Right renal pelvis (tissue), 4 donors: ENCODE measurements at regions not wholly inside any gene's neighbourhood (a gene's known extent, or its start where the extent isn't known, plus 50 kb on each side); places are given as distances from the start of the nearest gene placed in this dataset.

Source experiments
- DNase-seq, 4 donors: peaks; one replicate each; pipeline ENCODE4 v3.0.0-alpha.2; 2013; ENCODE audit warnings: low read depth in 4 of 4, low spot score in 3 of 4, missing footprints in 1 of 4

- no peak for DNase-seq
Measured at GRCh38 chr21:15560383-15561056, 169.3 kb upstream of the USP25 start.

GRCh38 chr21:15562748-15563147, 167.0 kb upstream of the USP25 start:
- DNase-seq, result no peak

- no peak for DNase-seq
Measured at GRCh38 chr21:15564907-15565306, 164.9 kb upstream of the USP25 start.

- no peak for DNase-seq
Measured at GRCh38 chr21:15566703-15567102, 163.1 kb upstream of the USP25 start.

GRCh38 chr21:15567191-15567590, 162.6 kb upstream of the USP25 start:
- DNase-seq, result no peak

- DNase-seq, result no peak
Measured at GRCh38 chr21:15568516-15568915, 161.3 kb upstream of the USP25 start.

GRCh38 chr21:15586752-15587427, 142.9 kb upstream of the USP25 start:
- no peak for DNase-seq

GRCh38 chr21:15592271-15592860, 137.4 kb upstream of the USP25 start:
- peak; percentile 17 to 38 (median 28) for DNase-seq

GRCh38 chr21:15592957-15593356, 136.8 kb upstream of the USP25 start:
- DNase-seq, result no peak

- no peak for DNase-seq
Measured at GRCh38 chr21:15601390-15601789, 128.4 kb upstream of the USP25 start.

- DNase-seq, result no peak
Measured at GRCh38 chr21:15604413-15604812, 125.4 kb upstream of the USP25 start.

- no peak for DNase-seq
Measured at GRCh38 chr21:15614766-15615165, 115.0 kb upstream of the USP25 start.

GRCh38 chr21:15616864-15617574, 112.8 kb upstream of the USP25 start:
- DNase-seq, result no peak

GRCh38 chr21:15617964-15618363, 111.8 kb upstream of the USP25 start:
- DNase-seq, result no peak

GRCh38 chr21:15620892-15621291, 108.9 kb upstream of the USP25 start:
- no peak for DNase-seq

- no peak for DNase-seq
Measured at GRCh38 chr21:15624646-15625045, 105.1 kb upstream of the USP25 start.

GRCh38 chr21:15625363-15625762, 104.4 kb upstream of the USP25 start:
- no peak for DNase-seq

GRCh38 chr21:15626031-15626430, 103.8 kb upstream of the USP25 start:
- no peak for DNase-seq

- DNase-seq, result no peak
Measured at GRCh38 chr21:15627011-15627410, 102.8 kb upstream of the USP25 start.

GRCh38 chr21:15627823-15628222, 102.0 kb upstream of the USP25 start:
- no peak for DNase-seq

- no peak for DNase-seq
Measured at GRCh38 chr21:15631342-15631741, 98.4 kb upstream of the USP25 start.
